HEK293 (cell line): ENCODE measurements at regions not wholly inside any gene's neighbourhood (a gene's known extent, or its start where the extent isn't known, plus 50 kb on each side); places are given as distances from the start of the nearest gene placed in this dataset.

ENCODE experiments used
- CTCF ChIA-PET: fragments of 350-600 bp; formaldehyde crosslinking; extraction: SDS; loops from one replicate; lab custom pipeline; 2021; ENCODE audit warnings: antibody characterized with exemption; lab: Yijun Ruan, JAX
- POLR2A ChIA-PET: fragments of 300-600 bp; formaldehyde crosslinking; extraction: SDS; loops from one replicate; lab custom pipeline; 2020; ENCODE audit warnings: antibody characterized with exemption, inconsistent platforms; lab: Yijun Ruan, JAX
- H3K27ac ChIP-seq: fragments of 200-500 bp; sonication (Bioruptor generic); 2 replicates; pipeline ENCODE4 v1.5.1; 2014; ENCODE audit warnings: low read depth, low read length, control low read depth, inconsistent platforms; ENCODE audit errors: extremely low read depth
- H3K36me3 ChIP-seq, 2 experiments: fragments of 200-500 bp in 1 of 2; sonication (Bioruptor generic) in 1 of 2; 1 replicate in 1 of 2; 2 replicates in 1 of 2; pipeline ENCODE4 v1.5.1; 2014 to 2017; ENCODE audit warnings: inconsistent platforms in 2 of 2, low read length in 2 of 2; ENCODE audit not compliant: control insufficient read depth in 2 of 2, insufficient read depth in 1 of 2
- H3K4me1 ChIP-seq: fragments of 200-500 bp; sonication (Bioruptor generic); 2 replicates; pipeline ENCODE4 v1.5.1; 2014; ENCODE audit warnings: mild to moderate bottlenecking, low read length, inconsistent platforms; ENCODE audit not compliant: control insufficient read depth, insufficient read depth
- H3K4me3 ChIP-seq: 2 replicates; pipeline ENCODE4 v1.5.1; 2011; ENCODE audit warnings: low read depth, mild to moderate bottlenecking, control low read depth, low read length, moderate library complexity
- H3K9me3 ChIP-seq: fragments of 200-500 bp; sonication (Bioruptor generic); 2 replicates; pipeline ENCODE4 v1.5.1; 2014; ENCODE audit warnings: low read depth, low read length, inconsistent platforms; ENCODE audit not compliant: control insufficient read depth, insufficient read depth
- GLIS1 ChIP-seq: fragments of 450-650 bp; formaldehyde crosslinking; IDR thresholded peaks from 2 replicates; pipeline ENCODE4 v1.5.1; 2016; ENCODE audit warnings: missing biosample characterization, missing genetic modification characterization
- KLF16 ChIP-seq: fragments of 450-650 bp; formaldehyde crosslinking; IDR thresholded peaks from 2 replicates; pipeline ENCODE4 v1.5.1; 2017; ENCODE audit warnings: missing biosample characterization, missing genetic modification characterization
- KLF7 ChIP-seq: fragments of 450-650 bp; formaldehyde crosslinking; IDR thresholded peaks from 2 replicates; pipeline ENCODE4 v1.5.1; 2016; ENCODE audit warnings: missing biosample characterization, missing genetic modification characterization, borderline replicate concordance
- OSR2 ChIP-seq: fragments of 450-650 bp; formaldehyde crosslinking; IDR thresholded peaks from 2 replicates; pipeline ENCODE4 v1.5.1; 2016; ENCODE audit warnings: missing biosample characterization, missing genetic modification characterization
- OVOL3 ChIP-seq: fragments of 450-650 bp; formaldehyde crosslinking; IDR thresholded peaks from 2 replicates; pipeline ENCODE4 v1.5.1; 2016; ENCODE audit warnings: missing biosample characterization, missing genetic modification characterization
- TCF7L2 ChIP-seq: IDR thresholded peaks from 2 replicates; pipeline ENCODE4 v1.6.1; 2011; ENCODE audit warnings: low read depth, mild to moderate bottlenecking, inconsistent platforms, low read length, moderate library complexity, borderline replicate concordance
- ZNF184 ChIP-seq: fragments of 450-650 bp; IDR thresholded peaks from 2 replicates; pipeline ENCODE4 v1.5.1; 2018; ENCODE audit warnings: missing biosample characterization, mild to moderate bottlenecking, missing genetic modification characterization
- ZNF335 ChIP-seq: fragments of 450-650 bp; formaldehyde crosslinking; conservative IDR thresholded peaks from 2 replicates; pipeline ENCODE4 v1.5.1; 2016; ENCODE audit warnings: missing biosample characterization, missing genetic modification characterization
- ZNF354C ChIP-seq: fragments of 450-650 bp; formaldehyde crosslinking; IDR thresholded peaks from 2 replicates; pipeline ENCODE4 v1.5.1; 2016; ENCODE audit warnings: missing biosample characterization, missing genetic modification characterization, low read depth, borderline replicate concordance
- ZNF37A ChIP-seq: fragments of 450-650 bp; IDR thresholded peaks from 2 replicates; pipeline ENCODE4 v1.5.1; 2018; ENCODE audit warnings: missing biosample characterization, missing genetic modification characterization
- ZNF423 ChIP-seq: fragments of 450-650 bp; formaldehyde crosslinking; IDR thresholded peaks from 2 replicates; pipeline ENCODE4 v1.5.1; 2016; ENCODE audit warnings: missing biosample characterization, missing genetic modification characterization
- ZNF501 ChIP-seq: fragments of 450-650 bp; formaldehyde crosslinking; IDR thresholded peaks from 2 replicates; pipeline ENCODE4 v1.5.1; 2016; ENCODE audit warnings: missing biosample characterization, missing genetic modification characterization
- ZNF521 ChIP-seq: fragments of 450-650 bp; formaldehyde crosslinking; IDR thresholded peaks from 2 replicates; pipeline ENCODE4 v1.5.1; 2017; ENCODE audit warnings: missing biosample characterization, mild to moderate bottlenecking, missing genetic modification characterization
- ZNF549 ChIP-seq: fragments of 450-650 bp; IDR thresholded peaks from 2 replicates; pipeline ENCODE4 v1.5.1; 2018; ENCODE audit warnings: missing biosample characterization, missing genetic modification characterization, mild to moderate bottlenecking, inconsistent platforms, moderate library complexity
- ZNF555 ChIP-seq: fragments of 450-650 bp; formaldehyde crosslinking; conservative IDR thresholded peaks from 2 replicates; pipeline ENCODE4 v1.5.1; 2017; ENCODE audit warnings: missing biosample characterization, mild to moderate bottlenecking, missing genetic modification characterization, inconsistent platforms
- ZNF624 ChIP-seq: fragments of 450-650 bp; formaldehyde crosslinking; IDR thresholded peaks from 2 replicates; pipeline ENCODE4 v1.5.1; 2017; ENCODE audit warnings: missing biosample characterization, missing genetic modification characterization
- ZNF664 ChIP-seq: fragments of 450-650 bp; formaldehyde crosslinking; IDR thresholded peaks from 2 replicates; pipeline ENCODE4 v1.5.1; 2016; ENCODE audit warnings: missing biosample characterization, missing genetic modification characterization
- ZSCAN16 ChIP-seq: fragments of 450-650 bp; formaldehyde crosslinking; IDR thresholded peaks from 2 replicates; pipeline ENCODE4 v1.5.1; 2016; ENCODE audit warnings: missing biosample characterization, missing genetic modification characterization
- TF ChIP-seq, protein P1 (sequence below): fragments of 450-650 bp; formaldehyde crosslinking; IDR thresholded peaks from 2 replicates; pipeline ENCODE4 v1.5.1; 2017; ENCODE audit warnings: missing biosample characterization, mild to moderate bottlenecking, missing genetic modification characterization, moderate library complexity
- TF ChIP-seq, protein P2 (sequence below): fragments of 450-650 bp; formaldehyde crosslinking; IDR thresholded peaks from 2 replicates; pipeline ENCODE4 v1.5.1; 2016; ENCODE audit warnings: missing biosample characterization, missing genetic modification characterization
- TF ChIP-seq, protein P3 (sequence below): fragments of 450-650 bp; formaldehyde crosslinking; IDR thresholded peaks from 2 replicates; pipeline ENCODE4 v1.5.0; 2017; ENCODE audit warnings: missing biosample characterization, missing genetic modification characterization, borderline replicate concordance
- TF ChIP-seq, protein P4 (sequence below): fragments of 450-650 bp; formaldehyde crosslinking; IDR thresholded peaks from 2 replicates; pipeline ENCODE4 v1.5.1; 2016; ENCODE audit warnings: missing biosample characterization, missing genetic modification characterization
- TF ChIP-seq, protein P5 (sequence below): IDR thresholded peaks from 2 replicates; pipeline ENCODE4 v1.6.1; 2011; ENCODE audit warnings: mild to moderate bottlenecking, low read depth, low read length, borderline replicate concordance

DNA sequence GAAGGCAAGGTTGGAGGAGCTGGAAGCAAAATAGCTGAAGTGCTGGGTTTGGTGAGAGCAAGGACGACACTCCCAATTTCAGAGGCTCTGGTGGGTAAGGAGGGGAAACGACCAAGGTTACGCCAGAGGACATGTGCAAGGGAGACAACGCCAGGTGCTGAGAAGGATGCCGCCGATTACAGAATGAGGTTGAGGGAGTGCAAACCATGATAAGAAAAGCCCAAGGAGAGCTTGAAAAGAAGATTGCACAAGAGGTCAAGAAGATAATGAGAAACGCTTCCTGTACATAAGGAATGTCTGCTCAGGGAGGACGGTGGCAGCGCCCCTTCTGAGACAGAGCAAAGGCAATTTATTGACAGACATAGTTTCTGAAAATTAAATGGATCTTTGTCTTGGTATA lies 382.0 kb upstream of the PROX1 start:
- CTCF ChIA-PET: interaction anchor here (0.8 to 1.0 kb wide), 2 partner anchors 322 to 517 kb away, joined by 3 to 4 read pairs; no protein-coding TSS in a partner anchor

DNA sequence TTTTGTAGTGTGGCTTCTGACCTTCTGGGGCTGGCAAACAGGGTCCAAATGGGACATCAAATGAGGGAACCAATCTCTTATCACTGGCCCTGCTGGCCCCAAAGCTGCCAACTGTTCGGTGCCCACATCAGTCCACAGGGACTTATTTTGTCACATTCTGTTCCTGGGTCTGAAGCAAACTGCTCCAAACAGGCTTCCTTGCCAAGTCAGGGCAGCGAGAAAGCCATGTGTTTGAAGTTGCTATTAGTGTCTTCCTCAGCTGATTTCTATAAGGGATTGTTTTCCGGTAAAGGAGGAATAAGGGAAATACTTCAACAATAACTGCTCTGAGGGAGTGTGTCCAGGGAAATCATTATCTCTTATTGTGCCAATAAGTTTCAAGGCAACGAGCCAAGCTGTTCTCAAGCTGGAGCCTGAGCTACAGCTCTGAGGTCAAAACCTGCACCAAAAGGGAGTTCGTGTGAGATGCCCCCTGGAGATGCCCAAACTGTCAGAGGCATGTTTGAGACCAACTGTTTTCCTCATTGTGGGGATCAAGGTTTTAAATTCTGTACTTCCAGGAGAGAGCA lies 381.4 kb upstream of the PROX1 start:
- Histone ChIP-seq H3K4me1 (no peaks in the 10 kb centered on the region), H3K9me3 (no peaks in the 10 kb centered on the region), H3K27ac (no peak overlapping the region), H3K36me3 (no peaks in the 10 kb centered on the region), H3K4me3 (no peak overlapping the region)
- ChIA-PET CTCF (interaction anchor here (1.0 kb wide), 1 partner anchor 517 kb away, joined by 3 read pairs; no protein-coding TSS in a partner anchor), POLR2A (no interaction called here)
- TF ChIP-seq ZNF501 (tag by site-specific recombination) (no peak), ZNF354C (no peak), ZNF423 (no peak), GLIS1 (tag by site-specific recombination) (no peak), OVOL3 (tag by site-specific recombination) (no peak), ZNF37A (tag by site-specific recombination) (no peak), ZNF549 (tag by site-specific recombination) (no peak), ZSCAN16 (tag by site-specific recombination) (no peak), KLF16 (tag by site-specific recombination) (no peak), ZNF335 (tag by site-specific recombination) (no peak), ZNF664 (no peak), TCF7L2 (no peak), KLF7 (no peak)
- TF ChIP-seq, protein P1, sequence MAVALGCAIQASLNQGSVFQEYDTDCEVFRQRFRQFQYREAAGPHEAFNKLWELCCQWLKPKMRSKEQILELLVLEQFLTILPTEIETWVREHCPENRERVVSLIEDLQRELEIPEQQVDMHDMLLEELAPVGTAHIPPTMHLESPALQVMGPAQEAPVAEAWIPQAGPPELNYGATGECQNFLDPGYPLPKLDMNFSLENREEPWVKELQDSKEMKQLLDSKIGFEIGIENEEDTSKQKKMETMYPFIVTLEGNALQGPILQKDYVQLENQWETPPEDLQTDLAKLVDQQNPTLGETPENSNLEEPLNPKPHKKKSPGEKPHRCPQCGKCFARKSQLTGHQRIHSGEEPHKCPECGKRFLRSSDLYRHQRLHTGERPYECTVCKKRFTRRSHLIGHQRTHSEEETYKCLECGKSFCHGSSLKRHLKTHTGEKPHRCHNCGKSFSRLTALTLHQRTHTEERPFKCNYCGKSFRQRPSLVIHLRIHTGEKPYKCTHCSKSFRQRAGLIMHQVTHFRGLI (tag by site-specific recombination): no peak
- TF ChIP-seq, protein P2, sequence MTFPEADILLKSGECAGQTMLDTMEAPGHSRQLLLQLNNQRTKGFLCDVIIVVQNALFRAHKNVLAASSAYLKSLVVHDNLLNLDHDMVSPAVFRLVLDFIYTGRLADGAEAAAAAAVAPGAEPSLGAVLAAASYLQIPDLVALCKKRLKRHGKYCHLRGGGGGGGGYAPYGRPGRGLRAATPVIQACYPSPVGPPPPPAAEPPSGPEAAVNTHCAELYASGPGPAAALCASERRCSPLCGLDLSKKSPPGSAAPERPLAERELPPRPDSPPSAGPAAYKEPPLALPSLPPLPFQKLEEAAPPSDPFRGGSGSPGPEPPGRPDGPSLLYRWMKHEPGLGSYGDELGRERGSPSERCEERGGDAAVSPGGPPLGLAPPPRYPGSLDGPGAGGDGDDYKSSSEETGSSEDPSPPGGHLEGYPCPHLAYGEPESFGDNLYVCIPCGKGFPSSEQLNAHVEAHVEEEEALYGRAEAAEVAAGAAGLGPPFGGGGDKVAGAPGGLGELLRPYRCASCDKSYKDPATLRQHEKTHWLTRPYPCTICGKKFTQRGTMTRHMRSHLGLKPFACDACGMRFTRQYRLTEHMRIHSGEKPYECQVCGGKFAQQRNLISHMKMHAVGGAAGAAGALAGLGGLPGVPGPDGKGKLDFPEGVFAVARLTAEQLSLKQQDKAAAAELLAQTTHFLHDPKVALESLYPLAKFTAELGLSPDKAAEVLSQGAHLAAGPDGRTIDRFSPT (tag by site-specific recombination): no peak
- TF ChIP-seq, protein P3, sequence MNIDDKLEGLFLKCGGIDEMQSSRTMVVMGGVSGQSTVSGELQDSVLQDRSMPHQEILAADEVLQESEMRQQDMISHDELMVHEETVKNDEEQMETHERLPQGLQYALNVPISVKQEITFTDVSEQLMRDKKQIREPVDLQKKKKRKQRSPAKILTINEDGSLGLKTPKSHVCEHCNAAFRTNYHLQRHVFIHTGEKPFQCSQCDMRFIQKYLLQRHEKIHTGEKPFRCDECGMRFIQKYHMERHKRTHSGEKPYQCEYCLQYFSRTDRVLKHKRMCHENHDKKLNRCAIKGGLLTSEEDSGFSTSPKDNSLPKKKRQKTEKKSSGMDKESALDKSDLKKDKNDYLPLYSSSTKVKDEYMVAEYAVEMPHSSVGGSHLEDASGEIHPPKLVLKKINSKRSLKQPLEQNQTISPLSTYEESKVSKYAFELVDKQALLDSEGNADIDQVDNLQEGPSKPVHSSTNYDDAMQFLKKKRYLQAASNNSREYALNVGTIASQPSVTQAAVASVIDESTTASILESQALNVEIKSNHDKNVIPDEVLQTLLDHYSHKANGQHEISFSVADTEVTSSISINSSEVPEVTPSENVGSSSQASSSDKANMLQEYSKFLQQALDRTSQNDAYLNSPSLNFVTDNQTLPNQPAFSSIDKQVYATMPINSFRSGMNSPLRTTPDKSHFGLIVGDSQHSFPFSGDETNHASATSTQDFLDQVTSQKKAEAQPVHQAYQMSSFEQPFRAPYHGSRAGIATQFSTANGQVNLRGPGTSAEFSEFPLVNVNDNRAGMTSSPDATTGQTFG (tag by site-specific recombination): no peak
- TF ChIP-seq, protein P4, sequence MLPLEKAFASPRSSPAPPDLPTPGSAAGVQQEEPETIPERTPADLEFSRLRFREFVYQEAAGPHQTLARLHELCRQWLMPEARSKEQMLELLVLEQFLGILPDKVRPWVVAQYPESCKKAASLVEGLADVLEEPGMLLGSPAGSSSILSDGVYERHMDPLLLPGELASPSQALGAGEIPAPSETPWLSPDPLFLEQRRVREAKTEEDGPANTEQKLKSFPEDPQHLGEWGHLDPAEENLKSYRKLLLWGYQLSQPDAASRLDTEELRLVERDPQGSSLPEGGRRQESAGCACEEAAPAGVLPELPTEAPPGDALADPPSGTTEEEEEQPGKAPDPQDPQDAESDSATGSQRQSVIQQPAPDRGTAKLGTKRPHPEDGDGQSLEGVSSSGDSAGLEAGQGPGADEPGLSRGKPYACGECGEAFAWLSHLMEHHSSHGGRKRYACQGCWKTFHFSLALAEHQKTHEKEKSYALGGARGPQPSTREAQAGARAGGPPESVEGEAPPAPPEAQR (tag by site-specific recombination): no peak
- TF ChIP-seq, protein P5, sequence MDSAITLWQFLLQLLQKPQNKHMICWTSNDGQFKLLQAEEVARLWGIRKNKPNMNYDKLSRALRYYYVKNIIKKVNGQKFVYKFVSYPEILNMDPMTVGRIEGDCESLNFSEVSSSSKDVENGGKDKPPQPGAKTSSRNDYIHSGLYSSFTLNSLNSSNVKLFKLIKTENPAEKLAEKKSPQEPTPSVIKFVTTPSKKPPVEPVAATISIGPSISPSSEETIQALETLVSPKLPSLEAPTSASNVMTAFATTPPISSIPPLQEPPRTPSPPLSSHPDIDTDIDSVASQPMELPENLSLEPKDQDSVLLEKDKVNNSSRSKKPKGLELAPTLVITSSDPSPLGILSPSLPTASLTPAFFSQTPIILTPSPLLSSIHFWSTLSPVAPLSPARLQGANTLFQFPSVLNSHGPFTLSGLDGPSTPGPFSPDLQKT: no peak

More for the DNA sequence above, 382.0 kb upstream of the PROX1 start:
- no peak overlapping the region for H3K27ac ChIP-seq
- TF ChIP-seq OSR2 (tag by site-specific recombination): no peak
- TF ChIP-seq ZNF184 (tag by site-specific recombination): no peak
- TF ChIP-seq ZNF555 (tag by site-specific recombination): no peak
- TF ChIP-seq ZNF624 (tag by site-specific recombination): no peak
- TF ChIP-seq ZNF521 (tag by site-specific recombination): no peak
- no peak overlapping the region for H3K4me3 ChIP-seq
- no peaks in the 10 kb centered on the region for H3K9me3 ChIP-seq
- no peaks in the 10 kb centered on the region for H3K4me1 ChIP-seq
- POLR2A ChIA-PET: no interaction called here
- H3K36me3 ChIP-seq: no peaks in the 10 kb centered on the region
